Hematopoietic multipotent progenitor cell (in vitro differentiated cells): ENCODE measurements at regions not wholly inside any gene's neighbourhood (a gene's known extent, or its start where the extent isn't known, plus 50 kb on each side); places are given as distances from the start of the nearest gene placed in this dataset.
"Not testable (repeated sequence)": the region's sequence is repeated elsewhere in the genome, so short reads cannot be mapped to it uniquely, and the experiment has no call there.

ENCODE experiments used
- DNase-seq, 3 donors: peaks; one replicate each; pipeline ENCODE4 v3.0.0-alpha.2; 2011 to 2015; ENCODE audit warnings: low read depth in 2 of 3, low spot score in 2 of 3

DNA sequence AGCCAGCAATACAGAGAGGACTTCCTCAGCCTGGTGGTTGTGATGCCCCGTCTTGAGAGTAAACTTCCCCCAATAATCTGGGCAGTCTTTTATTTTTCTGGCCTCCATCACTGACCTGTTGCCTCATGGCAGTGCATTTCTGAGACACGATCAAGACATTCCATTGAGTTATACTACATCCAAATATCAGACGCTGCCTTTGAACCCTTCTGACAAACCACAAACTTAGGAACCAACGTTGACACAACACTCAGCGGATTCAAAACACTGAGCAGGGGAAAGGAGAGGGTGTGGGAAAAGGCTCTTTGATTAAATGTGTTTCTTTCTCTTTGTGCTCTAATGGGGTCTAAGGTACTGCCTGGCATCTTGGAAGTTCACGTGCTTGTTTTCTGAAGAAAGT is 100.7 kb upstream of the TBX5 start:
- no peak for DNase-seq

DNA sequence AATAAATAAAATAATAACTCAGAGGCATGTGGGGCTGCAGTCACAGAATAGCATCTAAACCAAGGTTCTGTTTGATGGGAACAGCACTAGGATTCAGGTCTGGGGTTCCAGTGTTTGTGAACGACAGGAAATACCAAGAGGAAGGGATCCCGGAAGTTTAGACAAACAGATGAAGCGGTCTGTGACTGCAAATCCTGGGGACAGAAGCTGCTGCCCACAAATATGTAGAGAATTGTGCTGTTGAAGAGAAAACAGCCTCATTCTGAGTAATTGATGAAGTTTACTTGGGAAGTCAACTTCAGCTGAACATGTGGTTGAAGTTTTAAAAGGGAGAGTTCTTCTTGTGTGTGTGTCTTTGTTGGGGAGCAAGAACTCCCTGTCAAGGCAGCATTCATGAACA is 98.4 kb upstream of the TBX5 start:
- DNase-seq = no peak

DNA sequence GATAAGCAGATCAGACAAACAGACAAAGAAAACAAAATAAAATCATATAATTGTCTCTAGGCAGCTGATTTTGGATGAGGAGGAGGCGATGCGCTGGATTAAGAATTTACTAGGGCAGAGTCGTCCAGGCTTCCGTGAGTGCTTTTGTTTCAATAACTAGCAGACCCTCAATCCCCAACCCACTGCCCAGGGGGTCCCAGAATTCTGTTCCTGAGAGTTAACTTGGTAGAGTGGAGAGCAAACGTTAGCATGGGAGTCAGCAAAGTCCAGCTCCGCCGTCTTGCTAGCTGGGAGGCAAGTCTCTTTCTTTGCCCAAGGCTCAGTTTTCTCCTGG is 95.5 kb upstream of the TBX5 start:
- DNase-seq = no peak

DNA sequence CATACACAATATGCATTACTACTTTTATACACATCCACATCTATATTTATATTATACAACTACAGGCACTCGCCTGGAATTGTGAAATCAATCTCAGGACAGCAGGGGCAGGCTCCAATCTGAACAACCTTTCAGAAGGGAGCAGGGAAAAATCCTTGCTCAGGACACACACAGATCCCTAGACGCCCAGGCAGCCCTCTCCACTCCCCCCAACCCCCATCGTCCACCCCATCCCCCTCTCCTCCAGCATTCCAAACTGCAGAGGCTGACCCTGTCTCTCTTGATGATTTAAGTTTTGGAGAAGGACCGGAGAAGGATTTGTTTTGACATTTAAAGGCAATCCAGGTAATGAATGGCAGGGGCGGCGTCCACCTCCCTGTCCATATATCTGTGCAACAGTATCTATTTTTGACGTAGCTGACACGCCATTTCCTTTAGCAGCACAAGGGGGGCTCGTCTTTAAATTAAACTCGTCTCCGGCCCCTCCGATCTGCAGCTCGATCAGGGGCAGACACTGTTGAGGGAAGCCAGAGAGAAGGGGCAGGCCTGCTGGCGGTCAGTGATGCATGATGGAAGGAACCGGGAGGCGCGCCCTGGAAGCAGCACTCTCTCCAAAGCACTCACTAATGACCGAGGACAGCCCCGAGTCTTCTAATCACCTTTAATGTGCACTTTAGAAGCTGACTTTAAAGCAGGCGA is 95.0 kb upstream of the TBX5 start:
- DNase-seq = no peak

DNA sequence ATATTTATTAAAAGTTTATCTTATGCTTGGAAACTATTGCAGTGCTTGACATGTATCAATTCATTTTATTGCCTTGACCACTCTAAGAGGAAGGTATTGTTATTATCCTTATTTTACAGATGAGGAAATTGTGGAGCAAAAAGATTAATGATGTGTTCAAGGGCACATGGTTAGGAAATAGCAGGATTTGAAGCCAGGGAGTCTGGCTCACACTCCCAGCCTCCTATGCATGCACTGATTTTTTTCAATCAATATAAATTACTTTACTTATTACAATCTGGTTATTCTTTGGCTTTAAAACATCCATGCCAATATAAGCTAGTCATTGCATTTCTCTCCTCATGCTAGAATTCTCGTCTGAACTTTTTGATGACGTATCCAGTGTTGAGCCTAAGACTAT is 94.2 kb upstream of the TBX5 start:
- no peak for DNase-seq

DNA sequence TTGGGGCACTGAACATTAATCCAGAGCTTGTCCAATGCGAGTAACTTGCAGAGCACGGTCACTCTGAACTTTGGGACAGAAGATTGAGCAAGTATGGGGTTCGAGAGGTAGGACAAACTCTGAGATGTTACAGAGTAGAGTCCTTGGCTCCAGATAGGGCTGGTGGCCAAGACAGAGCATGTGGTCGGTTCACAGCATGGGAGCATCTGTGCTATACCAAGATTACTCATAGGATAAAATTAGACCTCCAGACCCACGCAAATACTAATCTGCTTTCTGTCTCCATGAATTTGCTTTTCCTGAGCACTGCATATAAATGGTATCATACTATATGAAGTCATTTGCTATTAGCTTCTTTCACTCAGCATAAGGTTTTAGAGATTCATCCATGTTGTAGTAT is 93.4 kb upstream of the TBX5 start:
- no peak for DNase-seq

DNA sequence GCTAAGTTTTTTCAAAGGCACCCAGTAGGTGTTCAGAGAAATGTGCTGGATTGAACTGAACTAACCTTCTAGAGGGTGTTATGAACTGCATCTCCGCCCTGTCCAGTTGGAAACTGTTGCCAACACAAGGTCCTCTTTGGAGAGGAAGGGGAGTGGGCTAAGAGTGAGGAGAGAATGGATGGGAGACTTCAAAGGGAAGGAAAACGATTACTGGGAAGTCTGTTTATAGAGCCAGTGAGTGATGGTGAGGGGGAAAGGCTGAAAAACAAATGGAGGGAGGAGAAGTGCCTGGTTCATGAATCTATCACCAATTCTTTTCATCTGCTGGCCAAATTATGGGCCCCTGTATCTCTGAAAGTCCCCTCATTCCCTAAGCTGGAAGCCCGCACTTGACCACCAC is 86.0 kb upstream of the TBX5 start:
- no peak for DNase-seq

DNA sequence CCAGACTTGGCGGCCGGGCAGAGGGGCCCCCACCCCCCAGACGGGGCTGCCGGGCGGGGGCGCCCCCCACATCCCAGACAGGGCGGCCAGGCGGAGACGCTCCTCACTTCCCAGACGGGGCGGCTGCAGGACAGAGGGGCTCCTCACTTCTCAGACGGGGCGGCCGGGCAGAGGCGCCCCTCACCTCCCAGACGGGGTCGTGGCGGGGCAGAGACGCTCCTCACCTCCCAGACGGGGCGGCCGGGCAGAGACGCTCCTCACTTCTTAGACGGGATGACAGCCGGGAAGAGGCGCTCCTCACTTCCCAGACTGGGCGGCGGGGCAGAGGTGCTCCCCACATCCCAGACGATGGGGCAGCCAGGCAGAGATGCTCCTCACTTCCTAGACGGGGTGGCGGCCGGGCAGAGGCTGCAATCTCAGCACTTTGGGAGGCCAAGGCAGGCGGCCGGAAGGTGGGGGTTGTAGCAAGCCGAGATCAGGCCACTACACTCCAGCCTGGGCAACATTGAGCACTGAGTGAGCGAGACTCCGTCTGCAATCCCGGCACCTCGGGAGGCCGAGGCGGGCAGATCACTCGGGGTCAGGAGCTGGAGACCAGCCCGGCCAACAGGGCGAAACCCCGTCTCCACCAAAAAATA is 79.0 kb upstream of the TBX5 start:
- not testable (repeated sequence) for DNase-seq

DNA sequence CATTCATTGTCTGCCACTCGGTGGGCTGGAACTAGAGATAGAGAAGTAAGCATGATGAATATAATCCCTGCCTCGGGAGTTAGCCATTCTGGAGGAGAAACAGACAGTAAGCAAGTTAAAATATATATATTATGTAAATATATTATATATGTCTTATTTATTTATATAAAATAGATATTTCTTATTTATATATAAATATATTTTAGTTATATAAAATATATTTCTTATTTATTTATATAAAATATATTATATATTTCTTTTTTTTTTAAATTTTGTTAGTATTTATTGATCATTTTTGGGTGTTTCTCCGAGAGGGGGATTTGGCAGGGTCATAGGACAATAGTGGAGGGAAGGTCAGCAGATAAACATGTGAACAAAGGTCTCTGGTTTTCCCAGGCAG is 78.1 kb upstream of the TBX5 start:
- DNase-seq = no peak

DNA sequence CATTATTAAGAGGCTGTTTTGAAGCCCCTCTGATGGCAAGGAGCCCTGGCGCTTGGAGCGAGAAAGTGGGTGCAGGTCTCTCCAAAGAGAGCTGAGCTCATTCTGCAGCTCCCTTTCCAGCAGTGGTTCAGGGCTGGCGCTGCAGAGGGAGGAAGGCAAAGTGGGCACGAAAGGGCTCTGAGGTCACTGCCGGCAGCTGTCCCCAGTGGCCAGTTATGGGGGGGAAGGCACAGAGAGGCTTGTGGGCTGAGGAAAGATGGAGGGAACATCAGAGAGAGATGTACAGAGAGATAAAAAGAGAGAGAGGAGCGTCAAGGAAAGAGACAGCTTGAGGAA is 75.2 kb upstream of the TBX5 start:
- DNase-seq = no peak

DNA sequence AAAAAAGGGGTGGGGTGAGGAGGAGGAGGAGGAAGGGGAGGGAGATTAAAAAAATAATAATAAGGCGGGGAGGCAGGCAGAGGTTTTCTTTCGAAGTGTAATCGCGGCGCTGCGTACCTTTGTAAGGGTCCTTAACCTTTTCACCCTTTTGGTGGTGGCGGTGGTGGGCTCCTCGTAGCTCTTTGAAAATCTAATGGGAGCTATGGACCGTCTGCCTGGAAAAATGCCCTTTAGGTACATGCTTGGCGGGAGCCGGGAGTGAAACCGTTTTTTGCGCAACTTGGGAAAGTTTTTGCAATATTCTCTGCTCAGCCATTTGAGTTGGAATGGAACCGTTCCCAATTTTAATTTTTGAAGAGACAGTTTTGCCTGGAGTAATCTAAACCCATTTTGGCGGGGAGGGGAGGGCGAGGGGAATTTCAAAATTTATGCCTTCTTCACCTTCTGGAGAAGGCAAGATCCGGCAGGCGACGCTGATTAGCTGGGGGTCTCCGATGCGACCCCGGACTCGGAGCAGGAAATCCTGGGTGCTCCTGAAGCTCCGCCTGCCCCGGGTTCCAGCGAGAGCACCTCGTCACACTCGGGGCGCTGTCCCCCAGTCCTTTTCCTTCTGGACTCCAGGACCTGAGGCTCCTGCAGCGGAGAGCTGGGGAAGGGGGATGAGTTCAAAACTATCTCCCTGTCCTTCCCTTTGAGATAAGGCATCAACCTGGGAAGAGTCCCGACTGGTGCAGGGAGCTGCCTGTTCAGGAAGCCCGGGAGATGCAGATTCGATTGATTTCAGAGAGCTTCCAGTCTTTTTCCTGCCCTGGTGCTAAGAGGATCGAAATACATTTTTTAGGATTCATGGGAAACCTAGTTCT is 74.6 kb upstream of the TBX5 start:
- no peak for DNase-seq

DNA sequence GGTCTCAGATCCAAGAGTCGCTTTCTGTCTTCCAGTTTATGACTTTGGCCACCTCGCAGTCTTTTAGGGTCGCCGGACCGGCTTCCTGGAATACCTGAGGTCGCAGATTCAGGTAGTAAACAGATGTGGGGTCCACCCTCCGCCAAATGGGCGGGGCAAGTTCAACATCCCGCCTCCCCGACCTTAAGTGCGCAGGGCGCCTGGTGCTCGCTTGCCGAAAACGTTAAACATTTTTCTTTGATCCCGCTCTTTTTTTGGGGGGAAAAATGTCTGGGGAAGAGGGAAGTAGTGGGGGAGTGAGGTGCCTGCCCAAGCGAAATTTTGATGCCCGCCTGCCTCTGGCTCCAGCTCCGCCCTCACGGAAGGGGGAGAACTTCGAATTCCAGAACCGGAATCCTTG is 73.9 kb upstream of the TBX5 start:
- no peak for DNase-seq

DNA sequence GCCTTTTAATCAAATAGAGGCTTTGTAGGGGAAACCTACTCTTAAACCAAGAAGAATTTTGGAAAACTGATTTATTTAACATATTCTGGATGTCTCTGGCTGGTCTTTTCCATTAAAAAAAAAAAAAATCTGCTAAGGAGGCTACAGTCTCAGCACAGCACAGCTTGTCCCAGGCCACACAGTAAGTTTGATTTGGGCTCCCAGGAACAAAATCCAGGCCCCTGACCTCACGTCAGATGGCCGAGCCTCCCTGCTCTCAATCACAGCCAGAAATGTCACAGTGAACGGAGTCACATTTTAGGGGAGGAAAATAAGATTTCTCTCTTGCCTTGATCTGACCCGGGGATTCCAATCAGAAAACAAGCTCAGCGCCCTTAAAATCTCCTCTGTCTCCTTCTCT is 72.9 kb upstream of the TBX5 start:
- DNase-seq = no peak

DNA sequence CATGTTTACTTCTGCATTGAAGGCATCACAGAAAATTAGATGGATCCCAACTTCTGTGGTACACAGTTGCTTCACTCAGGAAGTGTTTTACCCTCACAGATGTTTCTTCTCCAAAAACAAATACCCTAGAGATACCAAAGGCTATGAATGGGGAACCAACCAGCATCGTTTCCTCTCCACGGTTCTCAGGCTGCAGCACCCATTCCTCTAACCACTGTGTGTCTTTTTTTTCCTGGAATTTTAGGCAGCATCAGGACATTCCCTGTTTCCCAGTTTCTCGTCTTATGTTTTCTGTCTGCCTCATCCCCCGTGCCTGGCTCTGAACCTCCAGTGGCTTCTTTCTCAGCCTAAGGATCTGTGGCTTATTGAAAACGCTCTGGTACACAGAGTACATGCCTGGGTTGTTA is 72.0 kb upstream of the TBX5 start:
- DNase-seq = no peak

DNA sequence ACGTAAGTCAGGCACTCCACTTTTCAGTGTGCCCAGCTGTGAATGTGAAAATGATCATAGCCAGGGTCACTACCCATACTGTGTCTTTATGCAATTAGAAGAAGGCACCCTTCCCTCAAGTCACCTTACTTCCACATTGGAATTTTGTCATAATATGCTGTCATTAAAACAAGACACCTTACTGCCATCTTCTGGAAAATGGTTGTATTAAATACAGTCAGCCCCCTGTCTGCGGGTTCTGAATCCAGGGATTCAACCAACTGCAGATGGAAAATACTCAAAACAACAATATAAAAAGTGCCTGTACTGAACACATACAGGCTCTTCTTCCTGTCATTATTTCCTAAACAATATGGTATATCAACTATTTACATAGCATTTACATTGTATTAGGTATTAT is 70.2 kb upstream of the TBX5 start:
- DNase-seq = no peak

DNA sequence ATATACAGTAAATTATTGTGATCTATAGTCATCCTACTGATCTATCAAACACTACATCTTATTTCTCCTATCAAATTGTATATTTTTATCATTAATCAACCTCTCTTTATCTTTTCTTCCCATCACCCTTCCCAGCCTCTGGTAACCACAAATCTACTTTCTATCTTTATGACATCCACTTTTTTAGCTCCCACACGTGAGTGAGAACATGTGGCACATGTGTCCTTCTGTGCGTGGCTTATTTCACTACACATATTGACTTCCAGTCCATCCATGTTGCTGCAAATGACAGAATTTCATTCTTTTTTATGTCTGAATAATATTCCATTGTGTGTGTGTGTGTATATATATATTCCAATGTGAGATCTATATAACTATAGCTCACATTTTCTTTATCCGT is 67.8 kb upstream of the TBX5 start:
- no peak for DNase-seq

DNA sequence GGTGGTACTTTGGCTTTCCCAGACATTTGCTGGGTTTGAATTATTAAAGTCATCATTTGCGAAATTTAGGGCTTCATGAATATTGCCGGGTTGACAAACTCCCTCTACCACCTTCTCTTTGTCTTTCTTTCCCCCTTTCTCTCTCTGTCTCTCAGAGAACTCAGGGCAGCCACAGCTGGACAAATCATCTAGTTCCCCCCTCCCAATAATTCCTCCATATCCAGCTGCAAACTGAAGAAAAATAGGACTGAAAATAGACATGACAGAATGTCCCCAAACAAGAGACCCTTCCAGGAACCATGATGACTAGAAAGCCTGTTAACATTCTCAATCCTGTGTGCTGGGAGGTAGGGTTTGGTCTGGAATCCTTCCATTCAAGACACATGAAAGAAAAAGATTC is 67.1 kb upstream of the TBX5 start:
- DNase-seq = no peak

DNA sequence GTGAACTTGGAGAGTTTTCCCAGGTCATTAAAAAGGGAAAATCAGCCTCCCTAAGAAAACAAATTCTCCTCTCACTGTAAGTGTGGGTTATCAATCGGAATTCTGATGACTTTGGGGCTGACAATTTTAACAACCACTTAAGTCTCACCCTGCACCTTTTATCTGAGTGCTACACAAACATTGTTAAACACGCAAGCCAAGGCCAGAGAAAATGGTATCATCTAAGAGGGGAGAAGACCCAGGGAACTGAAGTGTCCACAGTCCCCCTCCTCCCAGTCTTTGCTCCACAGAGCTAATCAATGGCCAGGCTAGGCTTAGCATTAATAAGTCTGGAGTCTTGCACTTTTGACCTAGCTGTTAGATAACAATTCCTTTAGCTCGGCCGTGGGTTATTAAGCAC is 51.7 kb upstream of the TBX5 start:
- no peak for DNase-seq
